ENCODE measurements at regions not wholly inside any gene's neighbourhood (a gene's known extent, or its start where the extent isn't known, plus 50 kb on each side); places are given as distances from the start of the nearest gene placed in this dataset.

DNA sequence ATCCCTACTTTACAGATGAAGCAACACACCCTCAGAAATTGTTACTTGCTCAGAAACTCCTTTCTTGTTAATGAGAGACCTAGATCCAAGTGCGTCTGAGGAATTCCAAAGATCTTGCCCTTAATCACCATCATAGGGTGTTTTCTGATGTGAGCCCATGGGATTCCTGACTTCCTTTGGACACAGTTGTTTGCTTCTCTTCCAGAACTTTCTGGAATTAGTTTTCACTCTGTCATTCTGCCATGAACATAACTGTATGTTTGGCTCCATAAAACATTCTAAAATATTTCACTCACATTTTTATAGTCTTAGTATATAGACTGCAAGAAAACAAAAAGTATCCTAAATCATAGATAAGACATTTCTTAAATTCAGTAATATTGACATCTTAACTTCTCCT lies 593.9 kb upstream of the SOX11 start (continued):
- TF ChIP-seq ELF1 (IDR thresholded peaks at IDR 0.05; ENCODE audit: borderline replicate concordance, low read depth): no peak
- no peak for TF ChIP-seq CEBPB (IDR thresholded peaks at IDR 0.05; ENCODE audit: low read depth)
- no peak for TF ChIP-seq CBX3 (IDR thresholded peaks at IDR 0.05; ENCODE audit: low read depth)

DNA sequence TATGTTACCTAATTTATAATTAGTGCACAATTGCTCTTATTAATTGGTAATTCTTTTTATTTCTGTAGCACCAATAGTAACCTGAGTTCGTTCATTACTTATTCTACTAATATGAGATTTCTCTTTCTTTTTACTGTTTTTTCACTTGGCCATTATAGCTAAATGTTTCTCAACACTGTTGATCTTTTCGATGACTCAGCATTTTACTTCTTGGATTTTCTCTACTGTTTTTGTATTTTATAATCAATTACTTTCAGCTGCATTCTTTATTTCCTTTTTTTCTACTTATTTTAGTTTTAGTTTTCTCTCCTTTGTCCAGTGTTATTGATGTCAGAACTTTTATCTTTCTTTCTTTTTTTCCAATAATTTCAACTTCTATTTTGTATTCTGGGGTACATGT lies 589.4 kb upstream of the SOX11 start:
- Histone ChIP-seq H3K79me2 (ENCODE audit: insufficient read depth, low read length) (no peaks in the 10 kb centered on the region), H3K9me2 (ENCODE audit: insufficient read depth) (no peaks in the 10 kb centered on the region), H3K9me3 (ENCODE audit: control insufficient read depth in 1 of 2, insufficient read depth in 1 of 2, low read depth in 1 of 2, low read length in 2 of 2) (peaks cover 14 to 15% of the 10 kb centered on the region in 2 experiments; a peak in 2 of 4 replicates), H2AFZ (ENCODE audit: low read depth, low read length, poor library complexity, severe bottlenecking) (no peak overlapping the region), H3K36me3 (ENCODE audit: control insufficient read depth in 1 of 2, insufficient read depth in 2 of 2, low read length in 2 of 2) (no peaks in the 10 kb centered on the region), H3K4me3 (replicated peaks in 1 of 2; ENCODE audit: low read depth in 1 of 2, low read length in 2 of 2) (no peak overlapping the region), H3K27me3 (ENCODE audit: insufficient read depth, low read length) (no peaks in the 10 kb centered on the region), H4K20me1 (ENCODE audit: insufficient read depth) (no peaks in the 10 kb centered on the region), H3K4me2 (ENCODE audit: low read length) (no peak overlapping the region), H3K9ac (ENCODE audit: low read length) (no peak overlapping the region), H3K4me1 (ENCODE audit: control insufficient read depth in 1 of 2, insufficient read depth in 2 of 2, low read length in 2 of 2) (no peaks in the 10 kb centered on the region), H3K27ac (ENCODE audit: low read depth, low read length) (no peak overlapping the region)
- ChIA-PET POLR2A (no interaction called here), RAD21 (ENCODE audit: low non-redundant PET in 1 of 2, low total read pairs in 2 of 2, uncharacterized antibody in 2 of 2, unreplicated experiment in 2 of 2) (no interaction called here), CTCF (no interaction called here)
- DNase-seq (ENCODE audit: low read depth, low spot score) (no peak), ATAC-seq (no peak)
- intact Hi-C loops (cut with micrococcal nuclease): no loop called here
- no TSS peak for BruUV-seq (replicated peaks)
- TF ChIP-seq POLR2A (IDR thresholded peaks at IDR 0.05; ENCODE audit: borderline replicate concordance, extremely low read depth, insufficient read depth, insufficient read length): no peak
- no peak for TF ChIP-seq TCF7L2 (IDR thresholded peaks at IDR 0.05; ENCODE audit: borderline replicate concordance, extremely low read depth, insufficient read depth, insufficient read length)
- no peak for TF ChIP-seq SRF (IDR thresholded peaks at IDR 0.05; ENCODE audit: low read depth)
- TF ChIP-seq, protein P1, sequence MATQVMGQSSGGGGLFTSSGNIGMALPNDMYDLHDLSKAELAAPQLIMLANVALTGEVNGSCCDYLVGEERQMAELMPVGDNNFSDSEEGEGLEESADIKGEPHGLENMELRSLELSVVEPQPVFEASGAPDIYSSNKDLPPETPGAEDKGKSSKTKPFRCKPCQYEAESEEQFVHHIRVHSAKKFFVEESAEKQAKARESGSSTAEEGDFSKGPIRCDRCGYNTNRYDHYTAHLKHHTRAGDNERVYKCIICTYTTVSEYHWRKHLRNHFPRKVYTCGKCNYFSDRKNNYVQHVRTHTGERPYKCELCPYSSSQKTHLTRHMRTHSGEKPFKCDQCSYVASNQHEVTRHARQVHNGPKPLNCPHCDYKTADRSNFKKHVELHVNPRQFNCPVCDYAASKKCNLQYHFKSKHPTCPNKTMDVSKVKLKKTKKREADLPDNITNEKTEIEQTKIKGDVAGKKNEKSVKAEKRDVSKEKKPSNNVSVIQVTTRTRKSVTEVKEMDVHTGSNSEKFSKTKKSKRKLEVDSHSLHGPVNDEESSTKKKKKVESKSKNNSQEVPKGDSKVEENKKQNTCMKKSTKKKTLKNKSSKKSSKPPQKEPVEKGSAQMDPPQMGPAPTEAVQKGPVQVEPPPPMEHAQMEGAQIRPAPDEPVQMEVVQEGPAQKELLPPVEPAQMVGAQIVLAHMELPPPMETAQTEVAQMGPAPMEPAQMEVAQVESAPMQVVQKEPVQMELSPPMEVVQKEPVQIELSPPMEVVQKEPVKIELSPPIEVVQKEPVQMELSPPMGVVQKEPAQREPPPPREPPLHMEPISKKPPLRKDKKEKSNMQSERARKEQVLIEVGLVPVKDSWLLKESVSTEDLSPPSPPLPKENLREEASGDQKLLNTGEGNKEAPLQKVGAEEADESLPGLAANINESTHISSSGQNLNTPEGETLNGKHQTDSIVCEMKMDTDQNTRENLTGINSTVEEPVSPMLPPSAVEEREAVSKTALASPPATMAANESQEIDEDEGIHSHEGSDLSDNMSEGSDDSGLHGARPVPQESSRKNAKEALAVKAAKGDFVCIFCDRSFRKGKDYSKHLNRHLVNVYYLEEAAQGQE (IDR thresholded peaks at IDR 0.05; ENCODE audit: low read depth): no peak
- no peak for TF ChIP-seq SIN3A (IDR thresholded peaks at IDR 0.05; ENCODE audit: low read depth)
- TF ChIP-seq, protein P2, sequence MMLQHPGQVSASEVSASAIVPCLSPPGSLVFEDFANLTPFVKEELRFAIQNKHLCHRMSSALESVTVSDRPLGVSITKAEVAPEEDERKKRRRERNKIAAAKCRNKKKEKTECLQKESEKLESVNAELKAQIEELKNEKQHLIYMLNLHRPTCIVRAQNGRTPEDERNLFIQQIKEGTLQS (IDR thresholded peaks at IDR 0.05): no peak
- no peak for TF ChIP-seq EGR1 (IDR thresholded peaks at IDR 0.05; ENCODE audit: low read depth)
- no peak for TF ChIP-seq EZH2phosphoT487 (IDR thresholded peaks at IDR 0.05; ENCODE audit: borderline replicate concordance)
- no peak for TF ChIP-seq RAD21 (IDR thresholded peaks at IDR 0.05; ENCODE audit: low read depth)
- TF ChIP-seq ELF1 (IDR thresholded peaks at IDR 0.05; ENCODE audit: borderline replicate concordance, low read depth): no peak
- TF ChIP-seq, protein P3, sequence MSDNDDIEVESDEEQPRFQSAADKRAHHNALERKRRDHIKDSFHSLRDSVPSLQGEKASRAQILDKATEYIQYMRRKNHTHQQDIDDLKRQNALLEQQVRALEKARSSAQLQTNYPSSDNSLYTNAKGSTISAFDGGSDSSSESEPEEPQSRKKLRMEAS (IDR thresholded peaks at IDR 0.05): no peak
- no peak for TF ChIP-seq CBX3 (IDR thresholded peaks at IDR 0.05; ENCODE audit: low read depth)
- no peak for TF ChIP-seq YY1 (IDR thresholded peaks at IDR 0.05; ENCODE audit: extremely low read depth, insufficient replicate concordance, low read depth, low read length)
- TF ChIP-seq, protein P4, sequence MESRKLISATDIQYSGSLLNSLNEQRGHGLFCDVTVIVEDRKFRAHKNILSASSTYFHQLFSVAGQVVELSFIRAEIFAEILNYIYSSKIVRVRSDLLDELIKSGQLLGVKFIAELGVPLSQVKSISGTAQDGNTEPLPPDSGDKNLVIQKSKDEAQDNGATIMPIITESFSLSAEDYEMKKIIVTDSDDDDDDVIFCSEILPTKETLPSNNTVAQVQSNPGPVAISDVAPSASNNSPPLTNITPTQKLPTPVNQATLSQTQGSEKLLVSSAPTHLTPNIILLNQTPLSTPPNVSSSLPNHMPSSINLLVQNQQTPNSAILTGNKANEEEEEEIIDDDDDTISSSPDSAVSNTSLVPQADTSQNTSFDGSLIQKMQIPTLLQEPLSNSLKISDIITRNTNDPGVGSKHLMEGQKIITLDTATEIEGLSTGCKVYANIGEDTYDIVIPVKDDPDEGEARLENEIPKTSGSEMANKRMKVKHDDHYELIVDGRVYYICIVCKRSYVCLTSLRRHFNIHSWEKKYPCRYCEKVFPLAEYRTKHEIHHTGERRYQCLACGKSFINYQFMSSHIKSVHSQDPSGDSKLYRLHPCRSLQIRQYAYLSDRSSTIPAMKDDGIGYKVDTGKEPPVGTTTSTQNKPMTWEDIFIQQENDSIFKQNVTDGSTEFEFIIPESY (IDR thresholded peaks at IDR 0.05; ENCODE audit: extremely low read depth, insufficient replicate concordance, low read length): no peak
- TF ChIP-seq, protein P5, sequence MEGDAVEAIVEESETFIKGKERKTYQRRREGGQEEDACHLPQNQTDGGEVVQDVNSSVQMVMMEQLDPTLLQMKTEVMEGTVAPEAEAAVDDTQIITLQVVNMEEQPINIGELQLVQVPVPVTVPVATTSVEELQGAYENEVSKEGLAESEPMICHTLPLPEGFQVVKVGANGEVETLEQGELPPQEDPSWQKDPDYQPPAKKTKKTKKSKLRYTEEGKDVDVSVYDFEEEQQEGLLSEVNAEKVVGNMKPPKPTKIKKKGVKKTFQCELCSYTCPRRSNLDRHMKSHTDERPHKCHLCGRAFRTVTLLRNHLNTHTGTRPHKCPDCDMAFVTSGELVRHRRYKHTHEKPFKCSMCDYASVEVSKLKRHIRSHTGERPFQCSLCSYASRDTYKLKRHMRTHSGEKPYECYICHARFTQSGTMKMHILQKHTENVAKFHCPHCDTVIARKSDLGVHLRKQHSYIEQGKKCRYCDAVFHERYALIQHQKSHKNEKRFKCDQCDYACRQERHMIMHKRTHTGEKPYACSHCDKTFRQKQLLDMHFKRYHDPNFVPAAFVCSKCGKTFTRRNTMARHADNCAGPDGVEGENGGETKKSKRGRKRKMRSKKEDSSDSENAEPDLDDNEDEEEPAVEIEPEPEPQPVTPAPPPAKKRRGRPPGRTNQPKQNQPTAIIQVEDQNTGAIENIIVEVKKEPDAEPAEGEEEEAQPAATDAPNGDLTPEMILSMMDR (IDR thresholded peaks at IDR 0.05 in 2 of 3, conservative IDR thresholded peaks at IDR 0.05 in 1 of 3; ENCODE audit: borderline replicate concordance in 1 of 3, insufficient read depth in 1 of 3, low read depth in 2 of 3, low read length in 2 of 3): no peak
- TF ChIP-seq SP1 (IDR thresholded peaks at IDR 0.05; ENCODE audit: low read depth): no peak
- no peak for TF ChIP-seq FOSL1 (IDR thresholded peaks at IDR 0.05; ENCODE audit: low read depth)
- no peak for TF ChIP-seq POLR2AphosphoS5 (IDR thresholded peaks at IDR 0.05; ENCODE audit: low read depth, low read length)
- no peak for TF ChIP-seq ZFX (IDR thresholded peaks at IDR 0.05)
